Panc1 (cell line): ENCODE measurements at regions not wholly inside any gene's neighbourhood (a gene's known extent, or its start where the extent isn't known, plus 50 kb on each side); places are given as distances from the start of the nearest gene placed in this dataset.

Experiments
- ATAC-seq: fragments of 200-7000 bp; cut with Tn5 transposase; 2 replicates; pipeline ENCODE4 v1.9.1; 2020; ENCODE audit warnings: mild to moderate bottlenecking, moderate library complexity
- BruUV-seq: library from RNA; stranded (reverse); fragments of 400-500 nt; replicated peaks from 2 replicates; lab custom pipeline; 2021; lab: Mats Ljungman, UMichigan
- CTCF ChIA-PET: fragments of 300-600 bp; sonication (Branson Sonifier 250); formaldehyde crosslinking; loops from one replicate; lab custom pipeline; 2022; ENCODE audit warnings: antibody characterized with exemption; lab: Charles Lee
- POLR2A ChIA-PET: fragments of 300-600 bp; sonication (Branson Sonifier 250); formaldehyde crosslinking; loops from one replicate; lab custom pipeline; 2022; ENCODE audit warnings: antibody characterized with exemption; lab: Charles Lee
- DNase-seq: peaks from one replicate; pipeline ENCODE4 v3.0.0-alpha.2; 2010; ENCODE audit warnings: low read depth, low spot score
- H3K27ac ChIP-seq: 2 replicates; pipeline ENCODE4 v1.5.1; 2011; ENCODE audit warnings: mild to moderate bottlenecking, low read length, inconsistent platforms
- H3K27me3 ChIP-seq: fragments of 200-500 bp; sonication (Bioruptor generic); 2 replicates; pipeline ENCODE4 v1.6.0; 2014; ENCODE audit warnings: low read length, inconsistent platforms; ENCODE audit not compliant: control insufficient read depth, insufficient read depth
- H3K36me3 ChIP-seq: fragments of 200-500 bp; sonication (Bioruptor generic); 2 replicates; pipeline ENCODE4 v1.5.1; 2014; ENCODE audit warnings: inconsistent platforms, mild to moderate bottlenecking, low read length, moderate library complexity; ENCODE audit not compliant: control insufficient read depth, insufficient read depth
- H3K4me1 ChIP-seq: 2 replicates; pipeline ENCODE4 v1.5.1; 2011; ENCODE audit warnings: inconsistent platforms, mild to moderate bottlenecking, low read length, moderate library complexity; ENCODE audit not compliant: control insufficient read depth, insufficient read depth
- H3K4me3 ChIP-seq, 2 experiments: 2 replicates each; pipeline ENCODE4 v1.5.1; 2011 to 2012; ENCODE audit warnings: low read depth in 2 of 2, low read length in 2 of 2, mild to moderate bottlenecking in 2 of 2, inconsistent platforms in 1 of 2, moderate library complexity in 1 of 2
- H3K9me3 ChIP-seq: fragments of 200-500 bp; sonication (Bioruptor generic); 2 replicates; pipeline ENCODE4 v1.5.1; 2014; ENCODE audit warnings: low read depth, mild to moderate bottlenecking, inconsistent platforms, low read length, moderate library complexity; ENCODE audit not compliant: control insufficient read depth, insufficient read depth
- POLR2AphosphoS5 ChIP-seq: IDR thresholded peaks from 2 replicates; pipeline ENCODE4 v1.6.1; 2012; ENCODE audit warnings: mild to moderate bottlenecking, low read depth, low read length, moderate library complexity
- SIN3A ChIP-seq: IDR thresholded peaks from 2 replicates; pipeline ENCODE4 v1.6.1; 2012; ENCODE audit warnings: low read depth, mild to moderate bottlenecking, low read length, moderate library complexity, borderline replicate concordance; ENCODE audit not compliant: insufficient read depth
- TCF7L2 ChIP-seq: IDR thresholded peaks from 2 replicates; pipeline ENCODE4 v1.6.1; 2011; ENCODE audit warnings: mild to moderate bottlenecking, low read depth, low read length, inconsistent platforms
- in situ Hi-C: cut with HindIII; loops from 2 replicates; pipeline ENCODE4 v1.10.0; 2016; ENCODE audit warnings: low sequenced_read_pairs, low pct_unique_long_range_greater_than_20kb
- intact Hi-C: fragments of 100-400 bp; cut with micrococcal nuclease; formaldehyde crosslinking; loops from one replicate; pipeline ENCODE4 v1.10.0; 2022; ENCODE audit not compliant: unreplicated experiment
- TF ChIP-seq, protein P1 (sequence below), 2 experiments: IDR thresholded peaks; 2 replicates each; pipeline ENCODE4 v1.6.1; 2011 to 2012; ENCODE audit warnings: low read depth in 2 of 2, control low read depth in 1 of 2, low read length in 1 of 2, mild to moderate bottlenecking in 1 of 2, moderate library complexity in 1 of 2; ENCODE audit not compliant: insufficient read depth in 1 of 2
- TF ChIP-seq, protein P2 (sequence below): fragments of 450-650 bp; IDR thresholded peaks from 2 replicates; pipeline ENCODE4 v1.5.1; 2017; ENCODE audit warnings: mild to moderate bottlenecking

DNA sequence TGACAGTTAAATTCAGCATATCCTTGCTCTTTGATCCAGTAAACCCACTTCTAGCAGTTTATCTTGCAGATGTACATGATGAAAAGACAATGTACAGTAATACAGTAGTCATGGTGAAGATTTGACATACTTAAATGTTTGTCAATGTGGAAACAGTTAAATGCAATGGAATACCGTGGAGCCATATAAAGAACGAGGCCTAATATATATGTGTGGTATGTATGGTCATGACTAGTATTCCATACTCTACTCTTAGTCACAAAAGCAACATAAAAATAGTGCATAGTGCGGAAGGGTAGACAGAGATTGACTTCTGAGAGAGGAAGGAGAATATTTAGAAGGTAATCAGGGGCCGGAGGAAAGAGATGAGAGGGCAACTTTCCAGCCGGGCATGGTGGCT is 70.7 kb upstream of the ARMC2 start:
- ChIA-PET POLR2A (no interaction called here), CTCF (no interaction called here)
- no peak overlapping the region for H3K27ac ChIP-seq
- TF ChIP-seq SIN3A (no peak), POLR2AphosphoS5 (no peak), TCF7L2 (no peak)
- TF ChIP-seq, protein P1, sequence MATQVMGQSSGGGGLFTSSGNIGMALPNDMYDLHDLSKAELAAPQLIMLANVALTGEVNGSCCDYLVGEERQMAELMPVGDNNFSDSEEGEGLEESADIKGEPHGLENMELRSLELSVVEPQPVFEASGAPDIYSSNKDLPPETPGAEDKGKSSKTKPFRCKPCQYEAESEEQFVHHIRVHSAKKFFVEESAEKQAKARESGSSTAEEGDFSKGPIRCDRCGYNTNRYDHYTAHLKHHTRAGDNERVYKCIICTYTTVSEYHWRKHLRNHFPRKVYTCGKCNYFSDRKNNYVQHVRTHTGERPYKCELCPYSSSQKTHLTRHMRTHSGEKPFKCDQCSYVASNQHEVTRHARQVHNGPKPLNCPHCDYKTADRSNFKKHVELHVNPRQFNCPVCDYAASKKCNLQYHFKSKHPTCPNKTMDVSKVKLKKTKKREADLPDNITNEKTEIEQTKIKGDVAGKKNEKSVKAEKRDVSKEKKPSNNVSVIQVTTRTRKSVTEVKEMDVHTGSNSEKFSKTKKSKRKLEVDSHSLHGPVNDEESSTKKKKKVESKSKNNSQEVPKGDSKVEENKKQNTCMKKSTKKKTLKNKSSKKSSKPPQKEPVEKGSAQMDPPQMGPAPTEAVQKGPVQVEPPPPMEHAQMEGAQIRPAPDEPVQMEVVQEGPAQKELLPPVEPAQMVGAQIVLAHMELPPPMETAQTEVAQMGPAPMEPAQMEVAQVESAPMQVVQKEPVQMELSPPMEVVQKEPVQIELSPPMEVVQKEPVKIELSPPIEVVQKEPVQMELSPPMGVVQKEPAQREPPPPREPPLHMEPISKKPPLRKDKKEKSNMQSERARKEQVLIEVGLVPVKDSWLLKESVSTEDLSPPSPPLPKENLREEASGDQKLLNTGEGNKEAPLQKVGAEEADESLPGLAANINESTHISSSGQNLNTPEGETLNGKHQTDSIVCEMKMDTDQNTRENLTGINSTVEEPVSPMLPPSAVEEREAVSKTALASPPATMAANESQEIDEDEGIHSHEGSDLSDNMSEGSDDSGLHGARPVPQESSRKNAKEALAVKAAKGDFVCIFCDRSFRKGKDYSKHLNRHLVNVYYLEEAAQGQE (IDR thresholded peaks at IDR 0.05; ENCODE audit: insufficient read depth in 1 of 2, low read depth in 2 of 2, low read length in 1 of 2) = no peak
- TF ChIP-seq, protein P2, sequence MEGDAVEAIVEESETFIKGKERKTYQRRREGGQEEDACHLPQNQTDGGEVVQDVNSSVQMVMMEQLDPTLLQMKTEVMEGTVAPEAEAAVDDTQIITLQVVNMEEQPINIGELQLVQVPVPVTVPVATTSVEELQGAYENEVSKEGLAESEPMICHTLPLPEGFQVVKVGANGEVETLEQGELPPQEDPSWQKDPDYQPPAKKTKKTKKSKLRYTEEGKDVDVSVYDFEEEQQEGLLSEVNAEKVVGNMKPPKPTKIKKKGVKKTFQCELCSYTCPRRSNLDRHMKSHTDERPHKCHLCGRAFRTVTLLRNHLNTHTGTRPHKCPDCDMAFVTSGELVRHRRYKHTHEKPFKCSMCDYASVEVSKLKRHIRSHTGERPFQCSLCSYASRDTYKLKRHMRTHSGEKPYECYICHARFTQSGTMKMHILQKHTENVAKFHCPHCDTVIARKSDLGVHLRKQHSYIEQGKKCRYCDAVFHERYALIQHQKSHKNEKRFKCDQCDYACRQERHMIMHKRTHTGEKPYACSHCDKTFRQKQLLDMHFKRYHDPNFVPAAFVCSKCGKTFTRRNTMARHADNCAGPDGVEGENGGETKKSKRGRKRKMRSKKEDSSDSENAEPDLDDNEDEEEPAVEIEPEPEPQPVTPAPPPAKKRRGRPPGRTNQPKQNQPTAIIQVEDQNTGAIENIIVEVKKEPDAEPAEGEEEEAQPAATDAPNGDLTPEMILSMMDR = no peak
- ATAC-seq (no peak), DNase-seq (no peak)
- peaks cover 6% of the 10 kb centered on the region for H3K4me1 ChIP-seq
- no peaks in the 10 kb centered on the region for H3K36me3 ChIP-seq
- intact Hi-C loops = no loop called here
- H3K4me3 ChIP-seq = no peak overlapping the region
- no peaks in the 10 kb centered on the region for H3K9me3 ChIP-seq
- in situ Hi-C loops = no loop called here
- H3K27me3 ChIP-seq = peaks cover 2% of the 10 kb centered on the region; the same call in 1 of the 2 replicates
- no TSS peak for BruUV-seq

DNA sequence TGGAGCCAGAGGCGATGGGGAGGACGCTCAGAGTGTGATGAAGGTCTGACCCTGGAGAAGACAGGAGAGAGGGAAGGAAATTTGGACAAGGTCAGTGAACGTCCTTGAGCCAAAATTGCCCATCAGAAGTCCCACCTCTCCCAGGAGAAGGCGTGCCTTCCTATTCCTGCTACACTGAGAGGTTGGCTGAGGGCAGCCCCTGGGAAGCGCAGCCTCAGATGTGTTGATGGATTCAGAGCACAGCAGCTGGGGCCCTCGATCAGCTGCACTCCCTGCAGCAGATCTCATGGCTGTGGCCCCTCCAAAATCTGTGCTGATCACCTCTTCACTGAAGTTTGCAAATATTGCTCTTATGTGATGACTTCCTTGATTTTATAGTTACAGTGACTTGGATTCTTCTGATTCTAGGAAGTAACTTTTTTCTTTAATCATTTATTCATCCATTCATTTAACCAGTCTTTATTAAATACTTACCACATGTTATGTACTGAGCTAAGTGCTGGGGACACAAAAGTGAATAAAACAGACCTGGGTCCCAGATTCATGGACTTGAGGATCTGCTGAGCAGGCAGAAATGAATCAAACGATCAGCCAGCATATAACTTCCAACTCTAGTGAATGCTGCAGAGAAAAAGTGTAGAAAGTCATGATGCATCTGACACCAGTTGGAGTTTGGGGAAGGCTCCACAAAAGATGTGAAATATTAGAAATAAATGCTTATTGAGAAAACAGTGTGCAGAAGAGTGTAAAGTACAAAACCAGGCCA is 69.6 kb upstream of the ARMC2 start:
- TF ChIP-seq POLR2AphosphoS5 (no peak), SIN3A (no peak), TCF7L2 (no peak)
- TF ChIP-seq, protein P1 (IDR thresholded peaks at IDR 0.05; ENCODE audit: insufficient read depth in 1 of 2, low read depth in 2 of 2, low read length in 1 of 2) = no peak
- TF ChIP-seq, protein P2 = no peak
- H3K4me3 ChIP-seq = no peak overlapping the region
- ATAC-seq = no peak

More for the DNA sequence above, 69.6 kb upstream of the ARMC2 start:
- ChIA-PET CTCF (no interaction called here), POLR2A (no interaction called here)
- in situ Hi-C loops = no loop called here
- intact Hi-C loops = no loop called here
- BruUV-seq = no TSS peak
- Histone ChIP-seq H3K27ac (no peak overlapping the region), H3K27me3 (no peaks in the 10 kb centered on the region; the same call in 1 of the 2 replicates), H3K9me3 (no peaks in the 10 kb centered on the region), H3K36me3 (no peaks in the 10 kb centered on the region), H3K4me1 (peaks cover 11% of the 10 kb centered on the region)
- DNase-seq = no peak
